Stimulated activated effector memory CD8-positive, alpha-beta T cell treated with anti-CD3 and anti-CD28 coated beads, Interleukin-12 subunit alpha, Interleukin-12 subunit beta, amount 100 ng/mL, for 72 hours (primary cell): ENCODE measurements at regions not wholly inside any gene's neighbourhood (a gene's known extent, or its start where the extent isn't known, plus 50 kb on each side); places are given as distances from the start of the nearest gene placed in this dataset.

ENCODE experiments used
- ATAC-seq: fragments of 150-1000 bp; cut with Tn5 transposase; 2 replicates; pipeline ENCODE4 v1.10.0; 2021
- DNase-seq, 2 donors: peaks; one replicate each; pipeline ENCODE4 v3.0.0; 2021 to 2022; ENCODE audit warnings: low spot score in 2 of 2
- H3K27ac Mint-ChIP-seq: one replicate; pipeline ENCODE4 v1.8.0; 2022; ENCODE audit warnings: mild to moderate bottlenecking, mixed read lengths
- H3K36me3 Mint-ChIP-seq: one replicate; pipeline ENCODE4 v1.8.0; 2022; ENCODE audit warnings: mild to moderate bottlenecking, mixed read lengths
- H3K4me1 Mint-ChIP-seq: one replicate; pipeline ENCODE4 v1.8.0; 2022; ENCODE audit warnings: mixed read lengths
- H3K4me3 Mint-ChIP-seq: one replicate; pipeline ENCODE4 v1.8.0; 2022; ENCODE audit warnings: mild to moderate bottlenecking, mixed read lengths
- H3K9me3 Mint-ChIP-seq: one replicate; pipeline ENCODE4 v1.8.0; 2022; ENCODE audit warnings: mixed read lengths

GRCh38 chr5:175579742-175580432 lies 78.0 kb upstream of the HRH2 start:
- Mint-ChIP-seq H3K4me3 (no peak overlapping the region), H3K27ac (no peak overlapping the region), H3K4me1 (no peaks in the 10 kb centered on the region), H3K9me3 (no peaks in the 10 kb centered on the region), H3K36me3 (no peaks in the 10 kb centered on the region)
- ATAC-seq (peak; percentile 39), DNase-seq (no peak)

- Mint-ChIP-seq H3K4me3 (no peak overlapping the region), H3K27ac (no peak overlapping the region), H3K9me3 (peaks cover 8% of the 10 kb centered on the region), H3K4me1 (no peaks in the 10 kb centered on the region), H3K36me3 (no peaks in the 10 kb centered on the region)
- DNase-seq (no peak), ATAC-seq (no peak)
Observed at GRCh38 chr5:175582697-175583096, 75.2 kb upstream of the HRH2 start.

- Mint-ChIP-seq H3K4me3 (no peak overlapping the region), H3K27ac (no peak overlapping the region), H3K4me1 (no peaks in the 10 kb centered on the region), H3K36me3 (no peaks in the 10 kb centered on the region), H3K9me3 (peaks cover 8% of the 10 kb centered on the region)
- ATAC-seq (no peak), DNase-seq (no peak)
Observed at GRCh38 chr5:175585567-175585966, 72.3 kb upstream of the HRH2 start.

GRCh38 chr5:175588709-175589429 lies 69.0 kb upstream of the HRH2 start:
- DNase-seq, result no peak
- Mint-ChIP-seq H3K36me3 (no peaks in the 10 kb centered on the region), H3K4me1 (no peaks in the 10 kb centered on the region), H3K27ac (no peak overlapping the region), H3K9me3 (peaks cover 8% of the 10 kb centered on the region), H3K4me3 (no peak overlapping the region)
- no peak for ATAC-seq

DNA sequence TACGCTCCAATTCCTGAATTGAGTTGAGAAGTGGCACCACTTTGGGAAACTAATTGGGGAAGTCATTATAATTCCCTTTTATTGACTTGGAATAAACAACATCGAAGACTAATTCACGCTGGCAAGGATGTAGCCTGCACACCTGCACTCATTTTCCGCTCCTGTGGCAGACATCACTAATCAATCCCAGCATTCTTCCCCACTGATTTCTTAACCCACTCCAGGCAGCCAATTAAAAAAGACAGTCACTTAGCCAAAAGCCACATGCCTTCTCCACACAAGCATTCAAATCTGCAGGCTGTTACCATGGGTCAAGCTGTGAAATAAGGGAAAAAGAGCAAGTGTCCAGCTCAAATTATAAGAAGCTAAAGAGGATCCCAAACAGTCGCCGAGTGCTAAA lies 68.2 kb upstream of the HRH2 start:
- DNase-seq (no peak), ATAC-seq (no peak)
- H3K4me1 Mint-ChIP-seq, result no peaks in the 10 kb centered on the region
- H3K36me3 Mint-ChIP-seq, result no peaks in the 10 kb centered on the region
- H3K27ac Mint-ChIP-seq, result no peak overlapping the region
- peaks cover 8% of the 10 kb centered on the region for H3K9me3 Mint-ChIP-seq
- no peak overlapping the region for H3K4me3 Mint-ChIP-seq

- DNase-seq, result no peak
- Mint-ChIP-seq H3K4me1 (no peaks in the 10 kb centered on the region), H3K9me3 (peaks cover 8% of the 10 kb centered on the region), H3K27ac (no peak overlapping the region), H3K4me3 (no peak overlapping the region), H3K36me3 (no peaks in the 10 kb centered on the region)
- no peak for ATAC-seq
Observed at GRCh38 chr5:175590471-175590881, 67.4 kb upstream of the HRH2 start.

DNA sequence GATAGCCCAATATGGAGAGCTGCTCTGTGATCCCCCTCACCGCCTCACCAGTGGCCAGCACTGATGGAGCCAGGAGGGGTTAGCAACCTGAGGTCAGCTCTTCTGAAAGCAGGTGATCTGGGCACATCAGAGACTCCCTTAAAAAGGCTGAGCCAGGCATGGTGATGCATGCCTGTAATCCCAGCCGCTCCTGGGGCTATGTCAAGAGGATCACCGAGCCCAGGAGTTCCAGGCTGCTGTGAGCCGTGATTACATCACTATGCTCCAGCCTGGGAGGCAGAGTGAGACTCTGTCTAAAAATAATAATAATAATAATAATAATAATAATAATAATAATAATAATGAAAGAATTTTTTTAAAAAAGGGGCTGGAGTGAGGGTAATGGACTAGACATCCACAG lies 66.6 kb upstream of the HRH2 start:
- DNase-seq (no peak), ATAC-seq (no peak)
- Mint-ChIP-seq H3K4me1 (no peaks in the 10 kb centered on the region), H3K4me3 (no peak overlapping the region), H3K36me3 (no peaks in the 10 kb centered on the region), H3K27ac (no peak overlapping the region), H3K9me3 (peaks cover 2% of the 10 kb centered on the region)

GRCh38 chr5:175593794-175594193 lies 64.1 kb upstream of the HRH2 start:
- ATAC-seq (no peak), DNase-seq (no peak)
- H3K4me1 Mint-ChIP-seq, result no peaks in the 10 kb centered on the region
- no peak overlapping the region for H3K27ac Mint-ChIP-seq
- H3K9me3 Mint-ChIP-seq, result no peaks in the 10 kb centered on the region
- H3K36me3 Mint-ChIP-seq, result no peaks in the 10 kb centered on the region
- H3K4me3 Mint-ChIP-seq, result no peak overlapping the region

DNA sequence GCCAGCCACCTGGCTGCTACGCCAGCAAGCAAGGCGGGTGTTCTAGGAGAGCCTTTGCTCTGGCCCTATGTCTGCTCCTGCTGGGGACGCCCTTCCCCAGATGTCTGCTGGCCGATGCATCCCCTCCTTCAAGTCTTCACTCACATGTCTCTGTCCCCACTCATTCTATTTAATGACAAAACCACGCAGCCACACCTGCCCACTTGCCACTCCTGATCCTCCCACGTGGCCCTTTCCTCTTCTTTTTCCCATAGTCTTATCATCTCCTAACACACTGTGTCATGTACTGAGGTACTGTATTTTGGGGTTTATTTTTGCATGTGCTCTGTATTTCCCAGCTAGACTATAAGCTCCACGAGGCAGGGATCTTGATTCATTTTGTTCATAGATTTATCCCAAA lies 62.0 kb upstream of the HRH2 start:
- no peak for DNase-seq
- no peaks in the 10 kb centered on the region for H3K36me3 Mint-ChIP-seq
- ATAC-seq, result no peak
- no peaks in the 10 kb centered on the region for H3K9me3 Mint-ChIP-seq
- H3K27ac Mint-ChIP-seq, result no peak overlapping the region
- H3K4me1 Mint-ChIP-seq, result no peaks in the 10 kb centered on the region
- no peak overlapping the region for H3K4me3 Mint-ChIP-seq

DNA sequence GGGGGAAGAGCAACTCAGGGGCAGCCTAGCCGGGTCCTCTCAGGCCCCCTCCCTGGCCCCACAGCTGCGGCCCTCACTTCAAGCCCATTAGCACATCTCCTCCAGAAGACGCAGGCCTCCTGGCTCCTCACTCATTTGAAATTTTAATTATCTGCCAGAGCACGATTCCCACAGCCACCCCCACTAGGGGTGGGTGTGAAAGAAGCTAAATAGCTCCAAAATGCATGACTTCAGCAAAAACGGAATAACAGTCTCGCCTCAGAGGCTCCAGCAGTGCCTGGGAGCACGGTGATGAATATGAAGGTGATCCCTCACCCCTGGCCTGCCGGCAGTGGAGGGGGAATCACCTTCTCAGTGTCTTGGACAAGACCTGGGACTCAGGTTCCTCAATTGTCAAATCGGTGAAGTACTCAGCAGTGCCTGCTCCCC lies 61.1 kb upstream of the HRH2 start:
- Mint-ChIP-seq H3K4me3 (no peak overlapping the region), H3K36me3 (no peaks in the 10 kb centered on the region), H3K27ac (no peak overlapping the region), H3K9me3 (no peaks in the 10 kb centered on the region), H3K4me1 (no peaks in the 10 kb centered on the region)
- DNase-seq, result no peak
- no peak for ATAC-seq

- Mint-ChIP-seq H3K9me3 (no peaks in the 10 kb centered on the region), H3K4me1 (no peaks in the 10 kb centered on the region), H3K27ac (no peak overlapping the region), H3K4me3 (no peak overlapping the region), H3K36me3 (no peaks in the 10 kb centered on the region)
- DNase-seq, result no peak
- ATAC-seq, result no peak
Observed at GRCh38 chr5:175597718-175598117, 60.2 kb upstream of the HRH2 start.

DNA sequence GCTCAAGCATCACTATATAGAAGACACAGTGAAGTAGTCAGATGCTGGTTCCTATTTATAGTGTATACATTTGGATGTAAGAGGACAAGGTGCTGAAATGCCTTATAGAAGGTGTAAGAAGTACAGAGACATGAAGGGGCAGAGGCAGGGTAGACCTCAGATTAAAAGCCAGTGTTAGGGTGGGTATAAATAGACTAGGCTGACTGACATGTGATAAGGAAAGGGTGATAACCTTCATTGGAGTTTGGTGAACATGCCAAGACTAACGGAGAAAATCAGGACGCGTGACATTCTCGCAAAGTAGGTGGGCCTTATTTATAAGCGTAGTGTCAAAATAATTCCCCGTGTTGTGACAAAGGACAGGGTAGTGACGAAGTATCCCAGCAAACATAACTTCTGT lies 59.1 kb upstream of the HRH2 start:
- DNase-seq (no peak), ATAC-seq (no peak)
- H3K4me1 Mint-ChIP-seq, result no peaks in the 10 kb centered on the region
- H3K36me3 Mint-ChIP-seq, result no peaks in the 10 kb centered on the region
- no peak overlapping the region for H3K4me3 Mint-ChIP-seq
- H3K9me3 Mint-ChIP-seq, result no peaks in the 10 kb centered on the region
- no peak overlapping the region for H3K27ac Mint-ChIP-seq

GRCh38 chr5:175599210-175599609 lies 58.7 kb upstream of the HRH2 start:
- no peaks in the 10 kb centered on the region for H3K36me3 Mint-ChIP-seq

DNA sequence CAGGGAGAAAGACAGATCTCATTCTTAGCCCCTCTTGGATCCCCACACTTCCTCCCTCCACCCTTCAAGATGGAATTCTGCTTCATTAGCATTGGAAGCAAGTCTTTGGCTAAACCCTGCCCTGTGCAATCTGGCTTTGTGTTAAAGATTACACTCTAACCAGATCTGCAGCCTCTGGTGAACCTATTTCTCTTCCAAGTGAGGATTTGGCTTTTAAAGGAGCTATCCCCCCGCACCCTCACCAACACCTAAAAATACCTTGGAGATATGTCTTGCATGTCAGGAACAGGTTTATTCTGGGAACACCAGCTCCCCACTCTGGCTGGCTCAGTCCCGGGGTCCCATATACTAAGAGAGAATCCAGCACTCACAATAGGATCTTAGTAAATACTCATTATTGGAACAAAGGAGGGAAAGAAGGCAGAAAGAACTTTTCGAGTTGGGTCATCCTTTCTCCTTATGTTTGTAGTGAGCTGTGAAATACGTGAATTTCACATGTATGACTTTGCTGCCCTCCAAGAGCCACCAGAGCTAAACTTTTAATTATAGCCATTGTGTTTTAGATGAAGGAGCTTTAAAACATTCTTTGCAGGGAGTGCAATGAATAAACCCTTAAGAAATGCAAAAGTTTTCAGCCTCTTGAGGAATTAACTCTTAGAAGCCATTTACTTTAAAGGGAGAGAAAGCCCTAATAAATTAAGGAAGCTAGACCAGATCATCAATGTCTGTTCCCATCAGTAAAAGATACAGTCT lies 53.7 kb upstream of the HRH2 start:
- Mint-ChIP-seq H3K36me3 (no peaks in the 10 kb centered on the region), H3K9me3 (no peaks in the 10 kb centered on the region), H3K4me1 (no peaks in the 10 kb centered on the region), H3K4me3 (no peak overlapping the region), H3K27ac (no peak overlapping the region)
- ATAC-seq, result no peak
- DNase-seq, result no peak

More at GRCh38 chr5:175599210-175599609, 58.7 kb upstream of the HRH2 start:
- Mint-ChIP-seq H3K9me3 (no peaks in the 10 kb centered on the region), H3K4me1 (no peaks in the 10 kb centered on the region), H3K4me3 (no peak overlapping the region), H3K27ac (no peak overlapping the region)
- ATAC-seq, result no peak
- DNase-seq, result no peak

- Mint-ChIP-seq H3K4me3 (no peak overlapping the region), H3K27ac (no peak overlapping the region), H3K36me3 (no peaks in the 10 kb centered on the region), H3K4me1 (no peaks in the 10 kb centered on the region), H3K9me3 (no peaks in the 10 kb centered on the region)
- DNase-seq (no peak), ATAC-seq (no peak)
Observed at GRCh38 chr5:175606409-175606808, 51.5 kb upstream of the HRH2 start.
